Activated T-helper 17 cell treated with anti-CD3 and anti-CD28 coated beads, Interleukin-2, amount 50 U/mL, for 72 hours (primary cell): ENCODE measurements at regions not wholly inside any gene's neighbourhood (a gene's known extent, or its start where the extent isn't known, plus 50 kb on each side); places are given as distances from the start of the nearest gene placed in this dataset.

Source experiments
- ATAC-seq: fragments of 150-1000 bp; cut with Tn5 transposase; replicated peaks from 2 replicates; pipeline ENCODE4 v1.10.0; 2021; ENCODE audit warnings: mild to moderate bottlenecking, moderate library complexity
- H3K27ac Mint-ChIP-seq: one replicate; pipeline ENCODE4 v1.8.0; 2022; ENCODE audit warnings: mixed read lengths
- H3K27me3 Mint-ChIP-seq: one replicate; pipeline ENCODE4 v1.8.0; 2022; ENCODE audit warnings: mixed read lengths
- H3K36me3 Mint-ChIP-seq: one replicate; pipeline ENCODE4 v1.8.0; 2022; ENCODE audit warnings: low read depth, mild to moderate bottlenecking, mixed read lengths
- H3K4me1 Mint-ChIP-seq: one replicate; pipeline ENCODE4 v1.8.0; 2022; ENCODE audit warnings: mixed read lengths
- H3K4me3 Mint-ChIP-seq: one replicate; pipeline ENCODE4 v1.8.0; 2022; ENCODE audit warnings: mild to moderate bottlenecking, mixed read lengths
- H3K9me3 Mint-ChIP-seq: one replicate; pipeline ENCODE4 v1.8.0; 2022; ENCODE audit warnings: mixed read lengths

DNA sequence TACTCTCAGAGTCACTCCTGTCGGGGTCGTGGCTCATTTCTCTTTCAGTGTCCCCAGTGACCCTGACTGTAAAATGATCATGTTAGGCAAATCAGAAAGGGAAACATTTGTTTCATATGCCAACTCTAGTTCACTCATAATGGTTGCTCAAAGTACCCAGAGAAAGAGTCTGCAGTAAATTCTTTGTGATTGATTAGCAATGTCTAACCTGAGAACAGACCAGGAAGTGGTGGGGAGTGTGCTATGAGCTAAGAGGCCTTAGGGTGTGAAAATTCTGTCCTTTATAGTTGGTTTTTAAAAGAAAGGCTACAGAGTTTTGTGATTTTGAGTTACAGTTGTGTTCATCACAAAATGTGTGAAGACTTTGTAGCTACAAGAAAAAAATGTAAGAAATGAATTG, 108.9 kb downstream of the EDEM1 start:
- peak; percentile 42 for ATAC-seq
- Mint-ChIP-seq H3K36me3 (no peaks in the 10 kb centered on the region), H3K27me3 (peaks cover 11% of the 10 kb centered on the region), H3K4me3 (no peak overlapping the region), H3K27ac (no peak overlapping the region), H3K9me3 (peaks cover 4% of the 10 kb centered on the region), H3K4me1 (no peaks in the 10 kb centered on the region)

DNA sequence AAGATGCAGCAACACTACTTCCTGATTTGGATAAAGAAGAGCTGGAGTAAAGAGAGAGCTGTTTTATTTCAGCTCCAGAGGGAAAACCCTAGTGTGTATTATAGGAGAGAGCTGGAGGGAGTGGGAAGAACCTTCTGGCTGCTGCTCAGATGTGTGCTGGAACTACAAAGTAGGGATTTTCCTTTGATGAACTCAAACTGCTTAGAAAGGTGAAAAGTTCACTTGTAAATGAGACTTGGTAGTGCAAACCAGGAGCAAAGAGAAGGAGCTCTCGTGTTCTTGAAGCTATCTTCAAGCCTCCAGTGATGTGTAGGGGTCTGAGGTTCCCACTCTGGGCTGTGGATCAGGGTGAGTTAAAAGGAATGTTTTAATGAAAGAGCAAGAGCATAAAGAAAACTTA, 110.4 kb downstream of the EDEM1 start:
- Mint-ChIP-seq H3K4me1 (no peaks in the 10 kb centered on the region), H3K27ac (no peak overlapping the region), H3K27me3 (peaks cover 3% of the 10 kb centered on the region), H3K36me3 (no peaks in the 10 kb centered on the region), H3K9me3 (peaks cover 4% of the 10 kb centered on the region), H3K4me3 (no peak overlapping the region)
- no peak for ATAC-seq

DNA sequence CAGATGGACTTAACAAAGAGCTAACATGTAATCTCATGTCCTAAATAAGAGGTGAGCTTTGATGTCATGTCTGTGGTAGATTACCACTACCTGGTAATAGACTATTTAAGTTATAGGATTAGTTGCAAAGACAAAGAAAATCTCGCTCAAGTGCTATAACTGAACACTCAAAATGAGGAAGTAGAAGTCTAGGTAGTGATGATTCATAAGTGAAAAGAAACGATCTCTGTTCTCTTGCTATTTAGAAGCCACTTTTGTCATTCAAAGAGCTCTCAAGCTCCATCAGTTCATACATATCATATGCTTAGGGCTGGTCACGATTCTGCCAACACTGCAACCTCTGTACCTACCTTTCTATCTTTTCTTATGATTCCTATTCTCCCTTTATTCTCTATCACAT, 110.9 kb downstream of the EDEM1 start:
- Mint-ChIP-seq H3K9me3 (peaks cover 4% of the 10 kb centered on the region), H3K27ac (no peak overlapping the region), H3K36me3 (no peaks in the 10 kb centered on the region), H3K27me3 (peaks cover 1% of the 10 kb centered on the region), H3K4me1 (no peaks in the 10 kb centered on the region), H3K4me3 (no peak overlapping the region)
- ATAC-seq, result peak; percentile 78

DNA sequence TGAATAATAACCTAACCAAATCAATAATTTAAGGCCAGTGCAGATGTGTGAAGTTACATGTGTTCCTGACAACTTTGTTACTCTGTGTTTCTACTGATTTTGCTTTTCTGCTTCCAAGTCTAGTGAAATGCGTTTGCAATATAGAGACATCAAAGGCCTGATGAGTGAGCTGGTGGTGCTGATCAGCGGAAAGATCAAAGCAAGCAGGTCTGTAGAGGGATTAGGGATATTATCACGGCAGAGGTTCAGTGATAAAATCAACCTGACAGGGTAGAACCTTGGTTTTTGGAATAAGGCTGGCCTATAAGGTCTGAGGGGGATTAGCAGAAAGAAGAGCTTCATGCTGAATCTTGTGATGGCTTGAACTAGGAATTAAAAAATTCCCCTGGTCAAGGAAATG, 111.7 kb downstream of the EDEM1 start:
- no peaks in the 10 kb centered on the region for H3K4me1 Mint-ChIP-seq
- H3K27ac Mint-ChIP-seq, result no peak overlapping the region
- ATAC-seq, result no peak
- H3K27me3 Mint-ChIP-seq, result peaks cover 4% of the 10 kb centered on the region
- peaks cover 4% of the 10 kb centered on the region for H3K9me3 Mint-ChIP-seq
- no peak overlapping the region for H3K4me3 Mint-ChIP-seq
- H3K36me3 Mint-ChIP-seq, result no peaks in the 10 kb centered on the region

DNA sequence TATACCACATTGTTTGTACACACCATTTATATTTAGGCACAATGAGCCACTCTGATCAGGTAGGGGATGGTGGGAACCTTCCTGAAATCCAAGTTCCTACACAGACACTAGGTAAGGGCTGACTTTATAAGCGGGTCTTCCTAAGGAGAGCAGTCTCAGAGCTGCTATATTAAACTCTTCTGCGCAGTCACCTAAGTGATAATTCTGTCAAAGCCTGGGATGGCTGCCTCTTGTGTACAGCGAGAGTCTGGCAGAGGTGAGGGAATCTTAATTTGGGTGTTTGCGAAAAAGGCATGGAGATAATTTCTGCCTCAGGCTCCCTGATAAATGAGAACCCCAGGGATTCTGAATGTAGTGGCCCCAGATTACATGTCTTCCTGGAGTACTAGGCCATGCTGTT, 113.1 kb downstream of the EDEM1 start:
- Mint-ChIP-seq H3K27ac (no peak overlapping the region), H3K4me1 (no peaks in the 10 kb centered on the region), H3K36me3 (no peaks in the 10 kb centered on the region), H3K9me3 (peaks cover 1% of the 10 kb centered on the region), H3K4me3 (no peak overlapping the region), H3K27me3 (peaks cover 8% of the 10 kb centered on the region)
- no peak for ATAC-seq

DNA sequence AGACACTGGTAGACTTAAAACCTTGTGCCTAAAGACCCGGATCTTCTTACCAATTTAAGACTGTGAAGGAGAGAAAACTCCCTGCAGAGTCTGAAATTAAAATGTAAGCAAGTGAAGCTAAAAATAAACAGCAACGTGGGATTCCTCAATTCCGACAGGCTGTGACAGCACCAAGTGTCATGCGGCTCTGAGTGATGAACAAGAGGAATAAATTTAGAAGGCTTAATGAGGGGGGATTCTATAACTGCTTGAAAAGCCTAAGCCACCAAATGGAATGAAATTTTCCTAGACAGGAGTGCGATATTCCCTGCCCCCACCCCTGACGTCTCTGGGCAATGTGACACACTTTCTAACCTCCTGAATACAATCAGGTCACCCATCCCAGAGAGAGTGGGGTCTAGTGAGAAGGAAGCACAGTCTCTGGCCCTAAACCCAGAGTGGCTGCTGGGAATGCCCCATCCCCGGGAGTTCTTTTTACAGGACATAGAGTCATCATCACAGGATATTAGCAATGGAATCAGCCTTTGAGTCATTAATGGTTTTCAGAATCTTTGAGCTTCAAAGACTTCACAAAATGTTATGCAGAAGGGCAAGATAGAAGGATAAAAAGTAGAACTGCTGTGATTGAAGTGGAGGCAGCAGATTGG, 114.3 kb downstream of the EDEM1 start:
- H3K4me3 Mint-ChIP-seq, result no peak overlapping the region
- H3K27ac Mint-ChIP-seq, result no peak overlapping the region
- peaks cover 8% of the 10 kb centered on the region for H3K27me3 Mint-ChIP-seq
- no peak for ATAC-seq
- H3K9me3 Mint-ChIP-seq, result no peaks in the 10 kb centered on the region
- H3K4me1 Mint-ChIP-seq, result no peaks in the 10 kb centered on the region
- H3K36me3 Mint-ChIP-seq, result no peaks in the 10 kb centered on the region

DNA sequence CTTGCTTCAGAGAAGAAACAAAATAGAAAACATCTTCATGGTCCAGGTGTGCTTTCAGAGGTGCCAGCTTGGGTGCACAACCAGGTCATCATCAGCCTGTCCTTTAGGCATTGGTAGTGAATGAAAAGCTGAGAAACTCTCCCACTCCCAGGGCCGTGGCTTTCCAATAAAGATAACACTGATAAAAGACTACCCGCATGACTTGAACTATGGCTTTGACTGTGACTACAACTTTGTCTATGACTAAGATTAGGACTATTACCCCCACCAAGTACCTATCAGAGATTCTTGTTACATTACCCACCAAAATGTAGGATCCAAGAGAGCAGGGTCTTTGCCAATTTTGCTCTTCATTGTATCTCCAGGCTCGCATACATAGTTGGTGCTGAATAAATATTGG, 115.2 kb downstream of the EDEM1 start:
- ATAC-seq, result peak; percentile 29
- Mint-ChIP-seq H3K36me3 (no peaks in the 10 kb centered on the region), H3K27me3 (peaks cover 8% of the 10 kb centered on the region), H3K4me3 (no peak overlapping the region), H3K27ac (no peak overlapping the region), H3K4me1 (no peaks in the 10 kb centered on the region), H3K9me3 (no peaks in the 10 kb centered on the region)

DNA sequence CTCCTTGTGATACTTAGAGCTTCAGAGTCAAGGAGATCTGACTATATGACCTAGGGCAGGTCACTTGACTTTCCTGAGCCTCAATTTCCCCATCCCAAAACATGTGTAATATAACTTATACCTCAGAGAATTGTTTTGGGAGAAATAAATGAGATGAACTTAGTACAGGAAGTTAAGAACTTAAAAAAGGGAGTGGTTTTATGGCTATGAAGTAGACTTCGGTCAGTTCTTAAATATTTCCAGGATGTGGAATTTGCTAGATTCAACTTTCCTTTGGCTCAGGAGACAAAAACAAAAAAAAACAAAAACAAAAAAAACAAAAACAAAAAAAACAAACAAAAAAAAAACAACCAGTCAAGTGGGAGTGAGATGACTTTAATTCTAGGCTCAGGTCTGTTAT, 116.7 kb downstream of the EDEM1 start:
- Mint-ChIP-seq H3K27ac (no peak overlapping the region), H3K9me3 (no peaks in the 10 kb centered on the region), H3K4me1 (no peaks in the 10 kb centered on the region), H3K4me3 (no peak overlapping the region), H3K36me3 (no peaks in the 10 kb centered on the region), H3K27me3 (peaks cover 8% of the 10 kb centered on the region)
- ATAC-seq, result no peak

DNA sequence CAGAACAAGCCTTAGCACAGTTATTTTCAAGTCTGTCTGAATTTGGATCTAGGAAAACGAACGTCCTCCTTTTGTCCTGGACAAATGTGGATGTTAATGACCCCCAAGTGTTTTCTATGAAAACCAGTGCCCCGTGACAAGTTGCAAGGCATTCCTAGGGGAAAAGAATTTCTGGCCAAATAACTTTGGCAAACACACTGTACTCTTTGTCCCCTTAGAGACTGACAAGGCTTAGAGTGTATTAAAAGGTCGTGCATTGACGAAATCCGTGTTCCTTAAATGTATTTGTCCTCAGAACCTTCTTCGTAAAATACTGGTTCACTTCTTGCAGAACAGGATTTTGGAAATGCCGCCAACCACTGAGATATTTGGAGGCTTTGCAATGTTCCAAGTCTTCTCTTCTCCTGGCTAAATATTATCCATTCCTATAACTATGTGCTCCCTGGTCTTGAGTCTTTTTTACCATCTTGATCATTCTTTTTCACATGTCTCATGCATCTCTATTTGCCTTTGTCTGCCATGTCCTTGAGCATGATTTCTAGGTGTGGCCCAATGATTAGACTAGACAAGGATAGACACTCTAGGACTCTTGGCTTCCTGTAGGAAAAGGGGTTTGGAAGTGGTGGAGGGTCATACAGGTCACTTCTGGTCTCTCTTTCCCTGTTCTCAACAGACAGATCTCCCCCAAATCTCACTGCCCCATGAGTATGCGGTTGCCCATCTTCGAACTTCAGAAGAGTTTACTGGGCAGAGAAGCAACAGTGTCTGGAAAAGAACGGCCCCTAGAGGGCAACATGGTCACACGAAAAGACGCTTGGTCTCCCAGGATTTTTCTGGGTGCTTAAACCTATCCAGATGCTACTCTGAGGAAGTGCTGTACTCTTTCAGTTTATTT, 117.5 kb downstream of the EDEM1 start:
- Mint-ChIP-seq H3K4me1 (no peaks in the 10 kb centered on the region), H3K27me3 (peaks cover 8% of the 10 kb centered on the region), H3K9me3 (no peaks in the 10 kb centered on the region), H3K36me3 (no peaks in the 10 kb centered on the region), H3K4me3 (no peak overlapping the region), H3K27ac (no peak overlapping the region)
- ATAC-seq, result peak; percentile 75

DNA sequence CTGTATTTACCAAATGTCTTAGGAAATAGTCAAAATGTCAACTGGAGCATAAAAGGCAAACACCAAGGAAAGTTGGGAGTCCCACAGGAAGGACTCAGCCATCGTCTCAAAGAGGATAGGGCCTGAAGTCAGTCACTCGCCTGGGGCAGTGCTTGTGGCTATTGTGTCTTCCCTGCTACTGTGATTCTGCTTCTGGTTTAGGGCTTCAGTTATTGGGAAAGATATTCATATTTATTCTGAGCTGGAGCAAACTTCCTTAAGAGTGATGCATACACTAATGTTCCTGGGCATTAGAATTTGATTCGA, 118.1 kb downstream of the EDEM1 start:
- Mint-ChIP-seq H3K9me3 (no peaks in the 10 kb centered on the region), H3K36me3 (no peaks in the 10 kb centered on the region), H3K27ac (no peak overlapping the region), H3K27me3 (peaks cover 8% of the 10 kb centered on the region), H3K4me3 (no peak overlapping the region), H3K4me1 (no peaks in the 10 kb centered on the region)
- no peak for ATAC-seq

DNA sequence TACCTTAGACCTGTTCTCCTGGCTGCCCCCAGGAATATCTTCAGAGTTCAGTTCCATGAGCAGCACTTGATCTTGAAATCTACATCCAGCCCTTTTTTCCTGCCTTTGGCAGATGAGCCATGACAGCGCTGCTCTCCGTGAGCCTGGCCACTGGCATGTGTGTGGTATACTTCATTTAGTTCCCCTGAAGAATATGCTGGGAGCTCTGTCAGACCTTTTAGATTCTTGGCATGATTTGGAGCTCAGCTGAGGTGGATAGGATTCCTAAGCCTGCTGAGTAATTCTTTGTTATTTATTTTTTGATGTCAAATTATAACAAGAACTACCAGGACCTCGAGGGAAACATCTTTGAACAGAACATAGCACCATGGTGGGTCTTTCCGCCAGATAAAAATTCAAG, 121.7 kb downstream of the EDEM1 start:
- H3K36me3 Mint-ChIP-seq, result no peaks in the 10 kb centered on the region
- peaks cover 4% of the 10 kb centered on the region for H3K27me3 Mint-ChIP-seq
- H3K4me1 Mint-ChIP-seq, result peaks cover 10% of the 10 kb centered on the region
- H3K9me3 Mint-ChIP-seq, result no peaks in the 10 kb centered on the region
- no peak for ATAC-seq
- H3K4me3 Mint-ChIP-seq, result no peak overlapping the region
- H3K27ac Mint-ChIP-seq, result no peak overlapping the region

DNA sequence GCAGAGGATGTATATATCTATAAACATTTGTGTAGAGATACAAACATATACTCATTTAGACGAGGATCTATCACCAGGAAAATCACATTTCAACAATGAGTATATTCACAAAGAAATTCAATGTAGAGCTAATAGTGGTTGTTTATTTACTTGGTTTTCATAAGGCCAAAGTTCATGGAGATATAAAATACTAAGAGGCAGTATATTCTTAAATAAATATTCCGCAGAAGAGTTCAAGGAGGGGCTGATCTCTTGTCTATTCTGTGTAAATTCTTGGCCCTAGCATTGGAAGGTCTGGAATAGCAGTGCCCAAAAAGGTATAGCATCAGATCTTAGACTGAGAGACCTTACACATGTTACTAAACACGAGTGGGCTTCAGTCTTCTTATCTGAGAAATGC, 122.1 kb downstream of the EDEM1 start:
- H3K27me3 Mint-ChIP-seq, result peaks cover 4% of the 10 kb centered on the region
- H3K4me1 Mint-ChIP-seq, result peaks cover 10% of the 10 kb centered on the region
- no peaks in the 10 kb centered on the region for H3K9me3 Mint-ChIP-seq
- no peaks in the 10 kb centered on the region for H3K36me3 Mint-ChIP-seq
- no peak overlapping the region for H3K4me3 Mint-ChIP-seq
- no peak for ATAC-seq
- H3K27ac Mint-ChIP-seq, result no peak overlapping the region

DNA sequence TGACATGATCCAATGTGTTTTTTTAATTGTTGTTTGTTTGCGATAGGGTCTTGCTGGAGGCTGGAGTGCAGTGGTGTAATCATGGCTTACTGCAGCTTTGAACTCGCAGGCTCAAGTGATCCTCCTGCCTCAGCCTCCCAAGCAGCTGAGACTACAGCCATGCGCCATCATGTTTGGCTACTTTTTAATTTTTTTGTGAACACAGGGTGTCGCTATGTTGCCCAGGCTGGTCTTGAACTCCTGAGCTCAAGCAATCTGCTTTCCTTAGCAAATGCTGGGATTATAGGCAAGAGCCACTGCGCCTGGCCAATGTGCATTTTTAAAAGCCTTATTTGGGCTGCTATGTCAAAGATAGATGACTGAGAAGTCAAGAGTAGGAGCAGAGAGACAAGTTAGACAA, 123.0 kb downstream of the EDEM1 start:
- no peaks in the 10 kb centered on the region for H3K36me3 Mint-ChIP-seq
- ATAC-seq, result no peak
- H3K27ac Mint-ChIP-seq, result no peak overlapping the region
- H3K27me3 Mint-ChIP-seq, result no peaks in the 10 kb centered on the region
- H3K4me3 Mint-ChIP-seq, result no peak overlapping the region
- H3K9me3 Mint-ChIP-seq, result no peaks in the 10 kb centered on the region
- peaks cover 10% of the 10 kb centered on the region for H3K4me1 Mint-ChIP-seq

DNA sequence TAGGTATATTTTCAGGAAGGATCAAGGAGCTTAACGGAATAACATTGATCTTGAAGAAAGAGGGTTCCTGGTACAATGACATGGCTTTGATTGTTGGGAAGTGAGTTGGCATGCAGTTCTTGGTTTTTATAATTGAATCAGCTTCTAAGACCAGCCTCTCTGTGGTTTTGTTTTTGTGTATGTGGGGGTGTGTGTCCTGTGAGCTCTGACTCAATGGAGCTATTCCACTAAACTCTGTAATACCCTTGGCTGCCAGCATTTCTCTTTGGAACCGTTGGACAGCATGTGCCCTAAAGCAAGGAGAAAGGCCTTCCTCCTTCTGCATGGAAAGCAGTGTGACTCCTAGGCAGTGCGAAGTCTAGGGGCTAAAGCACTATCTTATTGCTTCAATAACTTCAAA, 124.8 kb downstream of the EDEM1 start:
- no peaks in the 10 kb centered on the region for H3K36me3 Mint-ChIP-seq
- no peaks in the 10 kb centered on the region for H3K27me3 Mint-ChIP-seq
- H3K4me3 Mint-ChIP-seq, result peak overlapping the region; percentile 10
- peaks cover 10% of the 10 kb centered on the region for H3K4me1 Mint-ChIP-seq
- H3K27ac Mint-ChIP-seq, result peak overlapping the region; percentile 34
- peak; percentile 78 for ATAC-seq
- no peaks in the 10 kb centered on the region for H3K9me3 Mint-ChIP-seq

DNA sequence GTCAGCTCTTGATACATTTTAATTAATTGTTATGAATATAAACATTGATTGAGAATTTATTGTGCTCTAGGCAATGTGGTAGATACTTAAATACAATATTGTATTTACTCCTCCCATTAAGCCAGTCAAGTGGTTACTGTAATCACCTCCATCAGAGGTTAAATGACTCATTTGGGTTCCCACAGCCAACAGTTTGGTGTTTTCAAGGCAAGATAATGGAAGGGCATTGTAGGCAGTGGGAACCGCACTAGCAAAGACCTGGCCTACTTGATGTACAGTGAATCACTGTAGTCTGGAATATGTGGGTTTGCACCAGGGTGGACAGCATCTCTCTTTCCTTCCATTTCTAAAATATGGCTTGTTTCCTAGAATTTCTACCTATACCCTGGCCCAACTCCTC, 127.4 kb downstream of the EDEM1 start:
- peak; percentile 68 for ATAC-seq
- Mint-ChIP-seq H3K27me3 (peaks cover 4% of the 10 kb centered on the region), H3K4me1 (peaks cover 10% of the 10 kb centered on the region), H3K36me3 (no peaks in the 10 kb centered on the region), H3K9me3 (no peaks in the 10 kb centered on the region), H3K4me3 (no peak overlapping the region), H3K27ac (no peak overlapping the region)
